Suprapubic skin (tissue), 4 donors: ENCODE measurements at regions not wholly inside any gene's neighbourhood (a gene's known extent, or its start where the extent isn't known, plus 50 kb on each side); places are given as distances from the start of the nearest gene placed in this dataset.

Experiments used
- DNase-seq, 2 donors: peaks; one replicate each; pipeline ENCODE4 v3.0.0-alpha.2; 2019; ENCODE audit warnings: low spot score in 2 of 2
- H3K27ac ChIP-seq: fragments of 200-600 bp; sonication (generic); one replicate; pipeline ENCODE4 v1.5.1; 2019
- H3K27me3 ChIP-seq: fragments of 200-600 bp; sonication (generic); one replicate; pipeline ENCODE4 v1.5.1; 2019
- H3K36me3 ChIP-seq: fragments of 200-600 bp; sonication (generic); one replicate; pipeline ENCODE4 v1.5.1; 2019
- H3K4me1 ChIP-seq: fragments of 200-600 bp; sonication (generic); one replicate; pipeline ENCODE4 v1.5.1; 2019
- H3K4me3 ChIP-seq: fragments of 200-600 bp; sonication (generic); one replicate; pipeline ENCODE4 v1.5.1; 2019; ENCODE audit warnings: mild to moderate bottlenecking
- H3K9me3 ChIP-seq: fragments of 200-600 bp; sonication (generic); one replicate; pipeline ENCODE4 v1.5.1; 2019
- CTCF ChIP-seq, 2 donors: fragments of 200-600 bp in 1 of 2; fragments of 450-650 bp in 1 of 2; sonication (generic) in 1 of 2; IDR thresholded peaks; one replicate each; pipeline ENCODE4 v1.5.1; 2016 to 2019; ENCODE audit warnings: antibody characterized with exemption in 2 of 2, mild to moderate bottlenecking in 1 of 2, moderate library complexity in 1 of 2
- EP300 ChIP-seq: sonication (generic); formaldehyde crosslinking; IDR thresholded peaks from one replicate; pipeline ENCODE4 v1.6.1; 2017; ENCODE audit warnings: antibody characterized with exemption
- POLR2A ChIP-seq, 2 donors: fragments of 450-650 bp; IDR thresholded peaks; one replicate each; pipeline ENCODE4 v1.6.1; 2017; ENCODE audit warnings: antibody characterized with exemption in 2 of 2, mild to moderate bottlenecking in 2 of 2, moderate library complexity in 2 of 2
- POLR2AphosphoS5 ChIP-seq, 3 donors: sonication (generic); formaldehyde crosslinking; IDR thresholded peaks; one replicate each; pipeline ENCODE4 v1.6.1; 2017; ENCODE audit warnings: antibody characterized with exemption in 3 of 3
- WGBS: methylation state at CpG from one replicate; pipeline ENCODE4 v1.1.5; 2018; 5-methylcytosine and 5-hydroxymethylcytosine counted together

DNA sequence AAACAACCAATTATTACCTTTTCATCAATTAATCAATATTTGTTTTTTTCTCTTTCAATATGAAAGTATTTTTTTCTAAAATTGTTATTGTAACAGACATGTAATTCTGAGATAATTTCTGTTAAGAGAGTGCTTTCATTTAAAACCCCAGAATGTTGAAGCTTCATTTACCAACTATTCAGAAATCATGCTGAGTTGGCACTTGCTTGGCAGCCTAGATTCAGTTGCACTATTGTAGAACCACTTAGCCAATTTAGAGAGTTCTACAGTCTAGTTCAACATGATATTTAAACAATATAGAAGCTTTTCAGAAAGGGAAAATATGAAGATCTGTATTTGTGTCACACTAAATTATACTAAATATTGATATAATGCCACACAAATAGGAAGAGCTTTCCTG, 56.1 kb upstream of the NKAIN2 start:
- no peaks in the 10 kb centered on the region for H3K36me3 ChIP-seq
- no peak for TF ChIP-seq POLR2A (IDR thresholded peaks at IDR 0.05)
- TF ChIP-seq EP300, result no peak
- no peak for TF ChIP-seq CTCF (IDR thresholded peaks at IDR 0.05)
- no peak for TF ChIP-seq POLR2AphosphoS5 (IDR thresholded peaks at IDR 0.05)
- no peak overlapping the region for H3K27ac ChIP-seq
- no peaks in the 10 kb centered on the region for H3K9me3 ChIP-seq
- H3K4me1 ChIP-seq, result no peaks in the 10 kb centered on the region
- DNase-seq, result no peak
- no peak overlapping the region for H3K4me3 ChIP-seq
- H3K27me3 ChIP-seq, result no peaks in the 10 kb centered on the region

DNA sequence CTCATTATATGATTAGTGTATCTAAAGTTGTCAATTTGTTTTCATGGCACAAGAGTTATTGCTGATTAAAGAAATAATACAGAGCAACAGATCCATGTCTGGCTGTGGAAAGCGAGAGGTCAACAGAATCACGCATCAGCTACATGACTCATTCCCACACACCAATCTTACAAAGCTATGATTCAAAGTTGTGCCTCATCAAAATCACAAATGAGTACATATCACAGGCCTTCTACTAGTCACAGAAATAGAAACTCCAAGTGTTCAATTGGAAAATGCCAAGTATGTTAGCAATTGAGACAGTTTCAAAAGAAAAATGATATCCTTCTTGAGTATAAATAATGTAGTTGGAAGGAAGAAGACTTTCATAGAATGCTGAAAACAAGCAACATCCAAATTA, 57.8 kb upstream of the NKAIN2 start:
- Histone ChIP-seq H3K9me3 (no peaks in the 10 kb centered on the region), H3K4me3 (no peak overlapping the region), H3K4me1 (no peaks in the 10 kb centered on the region), H3K27me3 (no peaks in the 10 kb centered on the region), H3K27ac (no peak overlapping the region), H3K36me3 (no peaks in the 10 kb centered on the region)
- TF ChIP-seq EP300, result no peak
- no peak for TF ChIP-seq POLR2AphosphoS5 (IDR thresholded peaks at IDR 0.05)
- WGBS, result 81% methylated on average over 2 of the region's 2 CpGs
- no peak for DNase-seq

GRCh38 chr6:123744840-123745239, 58.8 kb upstream of the NKAIN2 start:
- H3K27me3 ChIP-seq, result no peaks in the 10 kb centered on the region
- no peak overlapping the region for H3K27ac ChIP-seq
- H3K36me3 ChIP-seq, result no peaks in the 10 kb centered on the region
- H3K4me3 ChIP-seq, result no peak overlapping the region
- WGBS, result 54% methylated on average over 2 of the region's 2 CpGs
- no peak for TF ChIP-seq POLR2AphosphoS5 (IDR thresholded peaks at IDR 0.05)
- TF ChIP-seq CTCF (IDR thresholded peaks at IDR 0.05), result no peak
- no peak for TF ChIP-seq POLR2A (IDR thresholded peaks at IDR 0.05)
- no peak for TF ChIP-seq EP300
- DNase-seq, result no peak
- no peaks in the 10 kb centered on the region for H3K9me3 ChIP-seq
- no peaks in the 10 kb centered on the region for H3K4me1 ChIP-seq

GRCh38 chr6:123742626-123743025, 61.0 kb upstream of the NKAIN2 start:
- H3K4me3 ChIP-seq, result no peak overlapping the region
- DNase-seq, result no peak
- TF ChIP-seq EP300 (no peak), POLR2AphosphoS5 (IDR thresholded peaks at IDR 0.05) (no peak), POLR2A (IDR thresholded peaks at IDR 0.05) (no peak), CTCF (IDR thresholded peaks at IDR 0.05) (no peak)

DNA sequence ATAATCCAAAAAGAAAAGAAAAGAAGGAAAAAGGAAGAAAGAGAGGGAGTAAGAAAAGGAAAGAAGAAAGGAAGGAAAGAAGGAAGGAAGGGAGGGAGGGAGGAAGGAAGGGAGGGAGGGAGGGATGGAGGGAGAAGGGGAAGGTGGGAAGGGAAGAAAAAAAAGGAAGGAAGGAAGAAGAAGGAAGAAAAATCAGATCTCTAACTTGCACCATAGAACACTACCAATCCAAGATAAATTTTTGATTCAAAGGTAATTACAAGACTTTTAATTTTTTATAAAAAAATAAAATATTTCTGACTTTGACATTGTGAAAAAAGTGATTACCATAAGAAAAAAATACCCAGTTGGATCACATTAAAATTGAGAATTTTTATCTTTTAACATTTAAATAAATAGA, 70.5 kb upstream of the NKAIN2 start:
- no peak for DNase-seq
- no peak overlapping the region for H3K4me3 ChIP-seq
- no peaks in the 10 kb centered on the region for H3K36me3 ChIP-seq
- no peaks in the 10 kb centered on the region for H3K9me3 ChIP-seq
- no peaks in the 10 kb centered on the region for H3K4me1 ChIP-seq
- no peaks in the 10 kb centered on the region for H3K27me3 ChIP-seq
- H3K27ac ChIP-seq, result no peak overlapping the region
- no peak for TF ChIP-seq CTCF (IDR thresholded peaks at IDR 0.05)
- no peak for TF ChIP-seq POLR2A (IDR thresholded peaks at IDR 0.05)
- no peak for TF ChIP-seq POLR2AphosphoS5 (IDR thresholded peaks at IDR 0.05)
- TF ChIP-seq EP300, result no peak

More at GRCh38 chr6:123742626-123743025, 61.0 kb upstream of the NKAIN2 start:
- no peaks in the 10 kb centered on the region for H3K27me3 ChIP-seq
- no peaks in the 10 kb centered on the region for H3K4me1 ChIP-seq
- no peaks in the 10 kb centered on the region for H3K36me3 ChIP-seq
- H3K9me3 ChIP-seq, result no peaks in the 10 kb centered on the region
- no peak overlapping the region for H3K27ac ChIP-seq

- TF ChIP-seq POLR2AphosphoS5 (IDR thresholded peaks at IDR 0.05) (no peak), POLR2A (IDR thresholded peaks at IDR 0.05) (no peak), CTCF (IDR thresholded peaks at IDR 0.05) (no peak), EP300 (no peak)
- Histone ChIP-seq H3K4me1 (no peaks in the 10 kb centered on the region), H3K4me3 (no peak overlapping the region), H3K27ac (no peak overlapping the region), H3K9me3 (no peaks in the 10 kb centered on the region), H3K36me3 (no peaks in the 10 kb centered on the region), H3K27me3 (no peaks in the 10 kb centered on the region)
- 79% methylated on average over 3 of the region's 3 CpGs for WGBS
- DNase-seq, result no peak
Observed at GRCh38 chr6:123716506-123716905, 79.8 kb upstream of the TRDN start.
